K562 (cell line): ENCODE measurements at regions not wholly inside any gene's neighbourhood (a gene's known extent, or its start where the extent isn't known, plus 50 kb on each side); places are given as distances from the start of the nearest gene placed in this dataset.

Experiments
- ARID1B ChIP-seq: fragments of 450-650 bp; IDR thresholded peaks from 2 replicates; pipeline ENCODE4 v1.6.1; 2016; ENCODE audit warnings: antibody characterized with exemption, mild to moderate bottlenecking, inconsistent platforms
- C11orf30 ChIP-seq: fragments of 450-650 bp; IDR thresholded peaks from 2 replicates; pipeline ENCODE4 v1.6.1; 2016; ENCODE audit warnings: low read depth, mild to moderate bottlenecking
- DACH1 ChIP-seq: fragments of 450-650 bp; IDR thresholded peaks from 2 replicates; pipeline ENCODE4 v1.6.1; 2018; ENCODE audit not compliant: partially characterized antibody
- DNMT1 ChIP-seq: fragments of 450-650 bp; IDR thresholded peaks from 2 replicates; pipeline ENCODE4 v1.6.1; 2016; ENCODE audit warnings: antibody characterized with exemption, mild to moderate bottlenecking
- DPF2 ChIP-seq: fragments of 450-650 bp; IDR thresholded peaks from 2 replicates; pipeline ENCODE4 v1.6.1; 2016
- EWSR1 ChIP-seq: fragments of 450-650 bp; IDR thresholded peaks from 2 replicates; pipeline ENCODE4 v1.6.1; 2018; ENCODE audit warnings: borderline replicate concordance, mild to moderate bottlenecking, low read depth, moderate library complexity; ENCODE audit not compliant: partially characterized antibody
- GATAD2A ChIP-seq: fragments of 450-650 bp; IDR thresholded peaks from 2 replicates; pipeline ENCODE4 v1.6.1; 2017
- MAFF ChIP-seq: IDR thresholded peaks from 2 replicates; pipeline ENCODE4 v1.6.1; 2012; ENCODE audit warnings: low read length, improper control_type of control experiment
- MYBL2 ChIP-seq, 2 experiments: fragments of 450-650 bp in 1 of 2; sonication (generic) in 1 of 2; formaldehyde crosslinking in 1 of 2; IDR thresholded peaks; 2 replicates each; pipeline versions ENCODE4 v1.6.1 to v1.8.1; 2017 to 2022; ENCODE audit warnings: borderline replicate concordance in 1 of 2, inconsistent platforms in 1 of 2, low read depth in 1 of 2, mild to moderate bottlenecking in 1 of 2, missing genetic modification reagents in 1 of 2, moderate library complexity in 1 of 2
- NCOA4 ChIP-seq: fragments of 450-650 bp; IDR thresholded peaks from 2 replicates; pipeline ENCODE4 v1.6.1; 2018; ENCODE audit warnings: mild to moderate bottlenecking; ENCODE audit not compliant: partially characterized antibody
- NFE2 ChIP-seq: IDR thresholded peaks from 2 replicates; pipeline ENCODE4 v1.6.1; 2014; ENCODE audit warnings: antibody characterized with exemption, low read depth
- NFE2L1 ChIP-seq: fragments of 450-650 bp; IDR thresholded peaks from 2 replicates; pipeline ENCODE4 v1.6.1; 2016; ENCODE audit warnings: missing genetic modification characterization, low read depth, mild to moderate bottlenecking, missing compliant biosample characterization, moderate library complexity, borderline replicate concordance
- PATZ1 ChIP-seq: fragments of 250-450 bp; sonication (Bioruptor Pico); IDR thresholded peaks from 2 replicates; pipeline ENCODE4 v1.5.0; 2020; ENCODE audit warnings: mild to moderate bottlenecking, borderline replicate concordance
- REST ChIP-seq, 2 experiments: fragments of 450-650 bp; formaldehyde crosslinking in 1 of 2; IDR thresholded peaks; 2 replicates each; pipeline versions ENCODE4 v1.4.0 to v1.6.1; 2014 to 2020; ENCODE audit warnings: mild to moderate bottlenecking in 2 of 2, borderline replicate concordance in 1 of 2, low read depth in 1 of 2
- ZBED1 ChIP-seq: IDR thresholded peaks from 2 replicates; pipeline ENCODE4 v1.6.1; 2014
- ZBTB5 ChIP-seq: fragments of 450-650 bp; IDR thresholded peaks from 2 replicates; pipeline ENCODE4 v1.6.1; 2017; ENCODE audit warnings: antibody characterized with exemption
- ZC3H8 ChIP-seq: fragments of 450-650 bp; IDR thresholded peaks from 2 replicates; pipeline ENCODE4 v1.6.1; 2017
- ZNF316 ChIP-seq: fragments of 450-650 bp; IDR thresholded peaks from 2 replicates; pipeline ENCODE4 v1.6.1; 2016
- ZNF589 ChIP-seq: fragments of 200-800 bp; sonication (Bioruptor generic); IDR thresholded peaks from 2 replicates; pipeline ENCODE4 v1.6.1; 2016; ENCODE audit warnings: low read depth, missing genetic modification characterization, missing compliant biosample characterization

GRCh38 chr13:97131447-97131846 lies 90.7 kb upstream of the MBNL2 start (continued):
- TF ChIP-seq ARID1B (peak; percentile 53; the same call in 1 of the 2 replicates), DPF2 (peak; percentile 18; the same call in 1 of the 2 replicates), MYBL2 (IDR thresholded peaks at IDR 0.05; ENCODE audit: low read depth) (0 out of 2 replicates have a peak, but pooled peaks have one; percentile 26), MYBL2 (CRISPR knock-in tag; IDR thresholded peaks at IDR 0.05; ENCODE audit: borderline replicate concordance) (no peak), NFE2 (peak; percentile 79), GATAD2A (no peak), DNMT1 (no peak), ZNF589 (no peak), NCOA4 (no peak), ZBED1 (no peak), ZBTB5 (no peak), EWSR1 (no peak), REST (IDR thresholded peaks at IDR 0.05; ENCODE audit: borderline replicate concordance) (peak; percentile 45), REST (CRISPR knock-in tag; IDR thresholded peaks at IDR 0.05; ENCODE audit: low read depth) (no peak), MAFF (peak; percentile 13; the same call in 1 of the 2 replicates), C11orf30 (peak; percentile 92), NFE2L1 (peak; percentile 62; the same call in 1 of the 2 replicates), PATZ1 (CRISPR knock-in tag) (no peak), ZNF316 (peak; percentile 81), ZC3H8 (no peak), DACH1 (no peak)
